GM20431 (cell line): ENCODE measurements at regions not wholly inside any gene's neighbourhood (a gene's known extent, or its start where the extent isn't known, plus 50 kb on each side); places are given as distances from the start of the nearest gene placed in this dataset.

Source experiments
- in situ Hi-C: fragments of 300-500 bp; cut with MseI, MboI; formaldehyde crosslinking; loops from one replicate; pipeline ENCODE4 v1.15.0; 2020; ENCODE audit warnings: low sequenced_read_pairs; ENCODE audit not compliant: unreplicated experiment

DNA sequence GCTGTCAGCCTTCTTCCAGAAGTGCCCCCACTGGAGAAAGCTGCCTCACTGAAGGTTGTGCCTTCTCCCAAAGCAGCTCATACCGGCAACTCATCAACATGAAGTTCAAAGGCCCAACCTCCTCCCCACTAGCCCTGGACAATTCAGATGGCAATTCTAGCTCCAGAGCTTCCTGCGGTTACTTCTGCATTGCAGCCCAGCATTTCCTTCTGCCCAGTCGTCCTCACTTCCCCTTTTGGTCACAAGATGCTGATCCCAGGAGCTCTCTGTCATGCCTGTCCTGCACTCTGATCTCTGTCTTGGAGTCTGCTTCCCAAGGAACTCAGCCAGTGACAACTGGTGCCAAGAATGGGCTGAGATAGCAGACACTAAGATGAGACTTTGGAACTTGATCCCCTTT, 178.2 kb upstream of the SOX9 start:
- in situ Hi-C loops, result no loop called here

DNA sequence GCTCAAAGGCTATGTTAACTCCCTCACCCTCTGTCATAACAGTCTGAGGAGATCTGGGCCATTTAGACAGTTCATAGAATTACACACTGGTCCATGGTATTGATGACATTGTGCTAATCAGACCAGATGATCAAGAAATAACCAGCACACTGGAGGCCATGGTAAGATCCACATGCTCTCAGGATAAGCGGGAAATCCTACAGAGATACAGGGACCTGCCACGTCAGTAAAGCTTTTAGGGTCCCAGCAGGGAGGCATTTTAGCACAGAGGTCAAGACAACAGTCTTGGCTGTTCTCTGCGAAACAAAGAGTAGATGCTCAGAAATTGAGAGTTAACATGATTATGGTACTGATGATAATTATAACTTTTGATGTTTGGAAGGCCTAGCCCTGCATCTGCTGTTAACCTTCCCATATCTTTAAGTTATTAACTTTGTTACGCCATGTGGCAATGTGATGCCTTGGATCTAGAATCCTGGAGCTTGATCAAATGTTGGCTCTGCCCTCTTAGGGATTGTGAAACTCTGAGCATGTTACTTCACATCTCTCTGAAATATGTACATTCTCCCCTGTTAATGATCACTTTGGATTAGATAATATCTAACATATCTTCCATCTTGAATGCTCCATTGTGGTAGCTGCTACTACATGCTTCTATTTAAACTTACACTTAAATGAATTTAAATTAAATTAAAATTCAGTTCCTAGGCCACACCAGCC, 172.0 kb upstream of the SOX9 start:
- in situ Hi-C loops, result no loop called here

DNA sequence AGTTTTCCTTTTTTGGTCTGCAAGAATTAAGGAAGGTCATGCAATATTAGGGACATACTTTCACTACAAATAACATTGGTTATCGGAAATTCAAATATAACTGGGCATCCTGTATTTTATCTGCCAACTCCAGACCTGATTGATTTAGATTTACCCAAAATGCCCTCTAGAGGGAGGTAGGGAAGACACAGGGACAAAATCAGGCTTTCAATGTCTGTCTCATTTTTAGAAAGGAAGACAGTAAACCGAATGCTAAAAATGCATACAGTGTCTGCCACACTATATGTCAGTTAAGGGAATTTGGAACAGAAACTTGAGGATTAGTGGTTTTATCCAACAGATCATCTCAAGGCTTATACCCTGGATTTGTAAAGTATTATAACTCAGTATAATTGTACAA, 161.7 kb upstream of the SOX9 start:
- in situ Hi-C loops, result no loop called here

DNA sequence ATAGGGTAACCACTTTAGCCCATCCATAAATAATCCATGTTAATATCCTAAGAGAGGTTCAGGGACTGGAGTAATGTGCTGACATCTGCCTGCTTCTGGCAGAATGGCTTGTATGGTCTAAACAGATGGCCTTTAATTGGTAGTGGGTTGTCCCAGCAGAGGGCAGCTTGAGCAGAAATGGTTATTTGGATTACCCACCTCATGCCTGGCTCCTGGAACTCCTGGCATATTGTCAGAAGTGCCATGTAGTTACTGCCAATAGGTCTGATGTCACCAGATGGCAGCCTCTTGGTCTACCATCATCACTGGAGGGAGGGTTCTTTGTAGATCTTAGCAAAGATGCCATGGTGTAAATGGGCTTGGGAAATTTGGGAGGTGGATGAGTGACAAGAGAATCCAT, 157.5 kb upstream of the SOX9 start:
- in situ Hi-C loops, result no loop called here

DNA sequence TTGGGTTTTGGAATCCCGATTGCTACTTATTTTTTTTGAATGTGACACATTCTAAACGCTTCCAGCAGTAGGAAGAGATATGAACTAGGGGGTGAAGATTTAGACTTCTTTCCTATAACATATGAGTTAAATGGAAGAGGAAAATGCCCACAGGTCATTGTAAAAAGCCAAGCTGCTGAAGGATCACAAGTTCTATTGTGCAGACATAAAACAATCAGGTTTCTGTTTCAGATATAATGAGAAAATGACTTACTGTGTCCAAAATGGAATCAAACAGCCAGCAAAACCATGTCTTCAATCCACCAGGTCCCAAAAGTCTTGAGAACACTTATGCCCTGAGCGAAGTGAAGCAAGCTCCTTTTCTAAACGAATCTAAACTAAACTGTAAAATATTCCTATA, 157.0 kb upstream of the SOX9 start:
- in situ Hi-C loops, result no loop called here

DNA sequence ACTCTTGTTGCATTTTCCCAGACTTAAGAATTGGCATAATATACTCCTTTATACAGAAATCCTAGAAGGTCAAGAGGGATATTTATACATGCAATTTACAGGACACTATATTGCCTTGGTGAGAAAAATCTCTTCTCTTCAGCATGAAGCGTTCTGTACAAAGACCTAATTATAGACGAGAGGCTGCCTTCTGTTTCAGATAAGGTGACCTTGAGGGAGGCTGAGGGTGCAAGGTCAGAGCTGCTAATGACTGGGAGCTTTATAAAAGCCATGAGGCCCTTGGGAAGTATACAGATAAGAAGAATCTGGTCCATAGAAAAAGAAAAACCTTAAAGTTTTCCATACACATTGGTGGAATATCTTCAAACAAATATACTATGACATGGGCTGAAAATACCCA, 156.3 kb upstream of the SOX9 start:
- in situ Hi-C loops, result no loop called here

DNA sequence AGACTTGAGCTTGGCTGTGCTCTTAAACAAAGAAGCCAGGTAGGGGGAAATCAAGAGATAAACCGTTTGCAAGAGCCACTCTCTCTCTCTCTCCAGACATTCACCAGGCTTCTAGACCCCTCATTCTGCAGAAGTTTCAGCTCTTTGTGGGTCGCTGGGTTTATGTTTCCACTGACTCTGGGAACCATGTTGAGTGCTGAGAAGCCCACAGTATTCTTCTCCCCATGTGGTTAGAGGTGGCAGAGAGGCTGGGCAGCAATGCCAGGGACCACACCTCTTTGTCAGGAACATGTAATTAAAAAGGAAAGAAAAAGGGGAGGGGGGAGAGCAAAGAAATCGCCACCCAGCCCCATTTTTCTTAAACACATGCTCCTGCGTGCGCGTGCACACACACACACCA, 154.8 kb upstream of the SOX9 start:
- in situ Hi-C loops, result no loop called here

DNA sequence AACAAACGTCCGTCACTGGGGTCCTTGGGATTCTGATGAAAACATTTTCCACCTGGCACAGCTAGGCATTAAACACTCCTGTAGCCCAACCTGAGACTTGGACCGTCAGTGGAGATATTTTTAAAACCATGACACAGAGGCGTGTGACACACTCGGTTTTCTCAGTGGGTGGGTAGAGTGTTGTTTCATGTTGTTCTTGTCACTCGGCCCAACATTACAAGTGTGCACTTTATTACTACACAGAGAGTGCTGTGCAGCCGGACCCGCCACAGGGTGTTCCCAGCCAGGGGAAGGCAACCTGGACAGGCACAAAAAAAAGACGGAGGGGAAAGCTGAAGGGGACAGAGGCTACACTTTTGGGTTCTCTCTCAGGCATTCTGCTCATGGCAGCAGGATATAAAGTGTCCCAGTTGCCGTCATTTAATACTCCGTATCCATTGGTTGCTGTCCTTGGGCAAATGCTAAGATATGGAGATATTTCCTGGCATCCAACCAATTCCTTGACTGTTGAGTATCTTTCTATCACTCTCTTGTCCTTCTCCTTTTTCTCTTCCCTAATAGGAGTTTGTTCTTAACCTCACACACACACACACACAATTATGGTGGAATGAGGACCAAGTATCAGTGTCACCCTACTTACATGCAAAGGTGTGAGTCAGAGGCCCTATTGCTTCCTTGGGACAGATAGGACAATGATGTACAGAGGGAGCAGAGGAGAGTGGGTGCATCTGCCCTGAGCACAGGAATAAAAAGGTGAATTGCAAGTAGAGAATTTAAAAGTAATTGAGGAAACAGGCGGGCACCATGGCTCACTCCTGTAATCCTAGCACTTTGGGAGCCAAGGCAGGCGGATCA, 154.1 kb upstream of the SOX9 start:
- in situ Hi-C loops, result no loop called here

DNA sequence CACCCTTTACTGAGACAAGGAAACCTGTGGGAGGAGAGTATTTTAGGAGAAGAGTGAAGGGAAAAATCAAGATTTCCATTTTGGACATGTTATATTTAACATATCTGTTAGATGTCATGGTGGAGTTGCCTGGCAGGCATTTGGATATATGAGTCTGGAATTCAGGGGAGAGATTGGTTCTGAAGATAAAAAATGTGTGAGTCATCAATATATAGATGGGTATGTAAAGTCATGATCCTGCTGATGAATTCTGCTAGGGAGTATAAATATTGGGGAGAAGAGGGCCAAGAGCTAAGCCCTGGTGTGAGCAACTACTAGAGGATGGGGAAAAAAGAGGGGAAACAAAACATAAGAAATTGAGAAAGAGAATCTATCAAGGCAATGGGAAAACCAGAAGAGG, 151.3 kb upstream of the SOX9 start:
- in situ Hi-C loops, result no loop called here

DNA sequence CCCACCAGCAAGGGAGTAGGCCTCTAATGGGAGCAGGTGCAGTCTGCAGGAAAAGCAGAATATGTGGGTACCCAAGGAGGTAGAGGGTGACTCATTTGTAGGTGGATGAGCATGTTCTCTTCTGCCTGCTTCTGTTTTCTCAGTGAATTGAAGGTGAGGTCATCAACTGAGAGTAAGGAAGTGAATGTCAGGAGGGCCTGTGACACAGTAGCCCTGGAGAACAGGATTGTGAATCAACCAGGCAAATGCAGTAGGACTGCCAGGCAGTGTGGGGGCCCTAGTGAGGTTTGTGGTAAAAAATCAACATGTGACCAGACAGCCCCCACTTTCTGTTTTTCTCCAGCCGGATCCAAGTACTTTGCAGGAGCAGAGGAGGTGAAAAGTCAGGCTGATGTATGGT, 150.5 kb upstream of the SOX9 start:
- in situ Hi-C loops, result no loop called here

DNA sequence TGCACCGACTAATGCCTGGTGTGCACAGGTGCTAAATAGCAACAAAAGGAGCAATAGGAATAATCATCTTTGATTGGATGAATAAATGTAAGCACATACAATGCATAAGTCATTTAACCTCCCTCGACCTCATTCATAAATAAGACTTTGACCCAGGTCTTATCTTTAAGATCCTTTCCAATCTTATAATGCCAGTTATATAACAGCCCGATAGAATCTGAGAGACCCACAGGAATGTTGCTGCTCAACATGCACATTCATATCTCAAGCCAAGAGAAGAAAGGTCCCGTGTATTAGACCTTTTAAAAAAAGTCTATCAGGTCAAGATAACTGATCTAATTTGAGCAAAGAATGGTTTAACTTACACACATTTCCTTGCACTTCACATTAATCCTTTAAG, 146.8 kb upstream of the SOX9 start:
- in situ Hi-C loops, result no loop called here

DNA sequence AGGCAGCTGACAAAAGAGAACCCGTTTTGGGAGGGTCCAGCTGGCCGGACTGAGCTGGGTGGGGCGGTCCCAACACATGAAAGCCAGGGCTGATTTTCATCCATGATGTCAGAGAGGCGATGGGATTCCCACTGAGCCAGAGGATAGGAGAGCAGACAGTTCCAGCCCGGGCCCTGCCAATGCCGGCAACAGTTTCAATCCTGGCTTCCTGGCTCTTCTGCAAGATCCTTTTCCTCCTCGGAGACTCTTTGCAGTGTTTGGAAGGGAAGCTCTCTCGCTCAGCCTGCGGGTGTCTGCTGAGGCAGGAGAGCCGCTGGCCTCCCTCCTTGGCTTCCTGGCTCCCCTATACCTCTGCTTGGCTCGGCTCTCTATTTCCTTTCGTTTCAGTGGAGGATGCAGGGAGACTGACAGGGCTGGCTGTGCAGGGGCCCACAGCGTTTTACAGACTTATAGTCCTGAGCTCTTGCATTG, 145.5 kb upstream of the SOX9 start:
- in situ Hi-C loops, result no loop called here

DNA sequence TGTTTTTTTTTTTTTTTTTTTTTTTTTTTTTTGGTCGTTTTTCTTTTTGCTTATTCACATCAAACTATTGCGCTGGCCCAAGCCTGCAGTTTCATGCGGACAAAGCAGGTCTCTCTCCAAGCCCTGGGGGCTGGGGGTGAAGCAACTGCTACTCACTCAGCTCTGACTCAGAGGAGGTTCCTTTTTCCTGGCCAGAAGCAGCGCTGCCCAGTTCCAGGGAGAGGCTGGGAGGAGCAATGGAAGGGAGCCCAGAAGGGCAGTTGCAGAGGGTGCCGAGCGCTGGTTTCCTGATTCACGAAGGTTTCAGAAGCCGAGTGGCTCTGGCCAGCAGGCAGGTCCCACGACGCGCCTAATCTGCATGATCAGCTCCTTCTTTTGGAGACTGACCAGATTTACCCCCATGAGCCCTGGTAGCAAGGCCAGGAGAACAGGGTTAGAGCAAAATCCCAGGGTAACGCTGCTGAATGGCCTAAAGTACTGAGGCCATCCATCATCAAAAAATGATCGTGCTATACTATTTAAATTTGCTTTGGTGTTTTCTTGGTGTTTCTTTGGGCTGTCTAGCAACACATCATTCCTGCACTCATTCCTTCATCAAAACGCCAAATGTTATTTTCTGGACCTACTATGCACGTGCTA, 144.7 kb upstream of the SOX9 start:
- in situ Hi-C loops, result no loop called here

DNA sequence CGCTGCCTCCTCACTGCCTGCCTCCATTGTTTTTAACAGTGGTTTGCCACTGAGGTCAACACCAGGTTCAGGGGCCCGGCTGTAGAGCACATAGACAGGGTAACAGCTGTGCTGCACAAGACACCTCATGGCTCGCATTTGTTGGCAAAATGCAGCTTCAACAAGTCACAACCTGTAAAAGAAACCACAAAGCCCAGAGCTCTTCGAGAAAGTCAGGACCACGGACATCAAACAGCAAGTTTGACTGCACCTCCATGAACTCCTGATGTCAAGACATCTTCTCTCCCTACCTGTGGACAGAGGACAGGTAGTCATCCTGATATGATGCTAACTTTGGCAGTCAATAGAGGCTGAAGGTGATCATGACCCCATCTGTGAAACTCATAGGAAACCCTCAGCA, 142.4 kb upstream of the SOX9 start:
- in situ Hi-C loops, result no loop called here

DNA sequence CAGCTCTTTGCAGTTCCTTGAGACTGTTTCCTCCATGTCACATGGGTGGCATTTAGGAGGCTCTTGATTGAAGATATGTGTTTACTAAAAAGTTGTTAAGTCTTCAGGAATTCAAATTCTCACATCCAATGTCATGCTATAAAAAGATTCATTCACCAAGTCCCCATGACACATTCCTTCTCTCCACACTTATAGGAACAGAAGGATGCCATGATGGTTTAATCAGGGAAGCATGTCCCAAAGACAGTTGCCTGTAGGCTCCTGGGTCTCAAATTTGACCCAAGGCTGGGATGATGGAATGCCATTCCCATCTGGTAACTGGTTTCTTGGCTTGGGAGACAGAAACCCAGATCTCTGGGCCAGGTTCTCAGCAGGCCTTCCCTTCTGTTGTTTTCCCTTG, 140.6 kb upstream of the SOX9 start:
- in situ Hi-C loops, result no loop called here

DNA sequence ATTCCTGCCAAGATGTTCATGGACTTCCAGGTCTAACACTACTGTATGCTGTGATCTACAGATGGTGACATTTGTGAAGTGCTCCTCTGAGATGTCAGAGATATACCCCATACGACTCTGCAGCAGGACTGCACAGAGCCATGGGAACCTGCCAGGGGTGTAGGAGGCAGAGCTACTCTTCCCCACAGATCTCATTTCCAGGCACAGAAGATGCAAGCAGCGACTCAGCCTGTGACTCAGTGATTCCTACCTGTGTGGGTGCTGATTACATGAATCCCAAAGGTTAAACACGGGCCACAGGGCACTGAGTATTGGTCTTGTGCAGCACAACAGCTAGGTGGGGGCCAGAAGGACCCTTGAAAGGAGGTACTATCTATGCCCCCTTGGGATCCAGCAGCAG, 137.0 kb upstream of the SOX9 start:
- in situ Hi-C loops, result no loop called here

DNA sequence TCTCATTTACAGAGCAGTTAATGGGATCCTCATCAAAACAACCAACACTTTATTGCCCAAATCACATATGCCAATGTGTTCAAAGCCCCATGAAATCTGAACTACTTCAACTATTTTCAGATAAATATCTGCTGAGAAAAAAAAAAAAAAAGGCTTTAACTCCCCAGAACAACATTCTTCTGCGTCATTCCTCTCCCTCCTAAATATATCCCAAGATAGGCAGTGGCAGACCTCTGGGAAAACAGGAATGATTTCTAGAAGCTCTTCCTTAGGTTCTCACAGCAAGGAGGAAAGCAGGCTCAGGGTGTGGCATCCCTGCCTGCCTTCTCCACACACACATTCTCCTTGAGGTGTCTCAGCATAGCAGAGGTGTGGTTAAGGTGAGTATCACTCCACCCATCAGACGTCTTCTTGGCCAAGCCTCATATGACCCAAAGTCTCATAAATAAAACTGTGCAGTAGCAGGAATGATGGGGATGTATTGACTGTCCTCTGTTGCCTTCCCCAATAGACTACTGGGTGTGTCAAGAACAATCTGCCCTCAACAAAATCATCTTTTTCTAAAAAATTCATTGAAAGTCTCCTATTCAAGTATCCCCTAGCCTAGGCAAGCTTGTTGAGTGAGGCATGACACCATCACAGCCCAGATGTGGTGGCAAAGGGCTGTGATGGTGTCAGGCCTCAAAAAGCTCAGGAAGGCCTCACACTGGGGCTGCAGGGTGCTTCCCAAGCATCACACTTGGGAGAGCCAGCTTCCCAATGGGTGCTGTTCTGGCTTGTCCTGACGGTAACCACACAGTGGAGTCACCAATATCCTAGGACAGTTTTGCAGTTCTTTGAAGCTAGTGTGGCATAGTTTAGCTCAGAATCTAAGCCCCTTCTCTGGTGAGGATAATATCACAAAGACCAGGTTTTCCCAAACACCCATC, 135.4 kb upstream of the SOX9 start:
- in situ Hi-C loops, result no loop called here

DNA sequence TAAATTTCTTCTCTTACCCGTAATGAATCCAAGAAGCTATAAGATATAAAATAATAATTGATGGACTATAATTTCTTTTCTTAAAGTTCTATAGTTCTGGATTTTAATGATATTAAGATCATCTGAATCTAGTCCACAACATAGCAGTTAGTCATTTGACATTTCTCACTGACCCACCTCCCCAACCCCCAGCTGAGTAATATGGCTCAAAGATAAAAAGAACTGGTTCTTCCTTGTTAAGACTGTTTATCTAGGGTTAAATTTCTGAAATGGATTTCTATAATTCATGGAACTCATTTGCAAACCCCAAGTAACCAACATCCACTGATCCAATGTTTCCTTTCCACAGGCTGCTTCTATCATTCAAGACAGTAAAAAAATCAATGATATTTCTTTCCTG, 133.9 kb upstream of the SOX9 start:
- in situ Hi-C loops, result no loop called here

DNA sequence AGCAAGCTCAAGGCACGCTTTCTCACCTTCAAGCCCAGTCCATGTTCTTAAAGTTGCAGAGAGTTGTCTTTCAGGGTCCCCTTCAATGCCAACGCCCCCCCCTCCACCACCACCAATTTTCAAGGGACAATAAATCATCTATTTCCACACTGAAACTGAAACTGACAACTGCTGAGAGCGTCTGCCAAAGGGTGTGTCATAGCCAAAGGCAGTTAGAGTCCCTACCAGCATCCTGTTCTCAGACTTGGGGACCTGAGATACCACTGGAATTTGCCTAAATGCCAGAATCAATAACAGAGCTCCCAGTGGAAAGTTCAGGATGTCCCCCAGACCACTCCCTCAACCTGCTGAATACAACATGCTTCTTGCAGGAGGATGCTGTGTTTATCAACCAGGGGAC, 133.2 kb upstream of the SOX9 start:
- in situ Hi-C loops, result no loop called here

DNA sequence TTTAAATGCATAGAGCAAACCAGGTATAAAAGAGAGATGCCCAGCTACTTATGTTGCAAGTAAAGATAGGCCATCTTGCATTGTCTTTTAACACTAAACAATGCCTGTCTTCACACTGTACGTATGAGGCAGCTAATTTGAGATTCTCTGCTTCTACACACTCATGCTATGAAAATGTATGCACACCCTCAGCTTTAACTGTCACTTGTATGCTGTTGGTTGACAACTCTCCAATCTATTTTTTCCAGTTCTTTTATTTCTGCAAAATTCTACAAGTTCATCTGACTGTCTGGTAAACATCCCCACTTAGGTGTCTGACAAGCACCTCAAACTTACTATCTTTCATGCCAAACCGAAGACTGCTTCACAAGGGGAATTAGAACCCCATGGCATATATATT, 131.7 kb upstream of the SOX9 start:
- in situ Hi-C loops, result no loop called here
